ENCODE measurements at regions not wholly inside any gene's neighbourhood (a gene's known extent, or its start where the extent isn't known, plus 50 kb on each side); places are given as distances from the start of the nearest gene placed in this dataset.
"Not testable (repeated sequence)": the region's sequence is repeated elsewhere in the genome, so short reads cannot be mapped to it uniquely, and the experiment has no call there.

GRCh38 chr20:29079769-29080690 lies 2177.4 kb upstream of the DEFB115 start:
- no peak overlapping the region for H3K27ac Mint-ChIP-seq (ENCODE audit: low read depth, unreplicated experiment)
- H3K36me3 Mint-ChIP-seq (ENCODE audit: insufficient read depth, unreplicated experiment): no peaks in the 10 kb centered on the region
- H3K27me3 Mint-ChIP-seq (ENCODE audit: insufficient read depth, unreplicated experiment): no peaks in the 10 kb centered on the region
- ChIA-PET CTCF (no interaction called here), POLR2A (no interaction called here)
- no peaks in the 10 kb centered on the region for H3K4me1 Mint-ChIP-seq (ENCODE audit: insufficient read depth, unreplicated experiment)
- no peak overlapping the region for H3K4me3 Mint-ChIP-seq (ENCODE audit: unreplicated experiment)
- no peak for DNase-seq (ENCODE audit: unreplicated experiment)
- no TSS peak for BruUV-seq (replicated peaks)
- peaks cover 37% of the 10 kb centered on the region for H3K9me3 Mint-ChIP-seq (ENCODE audit: unreplicated experiment)
- intact Hi-C loops (cut with micrococcal nuclease): no loop called here
- no peak for TF ChIP-seq CTCF (IDR thresholded peaks at IDR 0.05; ENCODE audit: unreplicated experiment)

GRCh38 chr20:29081712-29082111 lies 2175.8 kb upstream of the DEFB115 start:
- H3K27me3 Mint-ChIP-seq (ENCODE audit: insufficient read depth, unreplicated experiment); intact Hi-C loops (cut with micrococcal nuclease); H3K27ac Mint-ChIP-seq (ENCODE audit: low read depth, unreplicated experiment); H3K4me1 Mint-ChIP-seq (ENCODE audit: insufficient read depth, unreplicated experiment); CTCF ChIA-PET; POLR2A ChIA-PET; H3K36me3 Mint-ChIP-seq (ENCODE audit: insufficient read depth, unreplicated experiment); DNase-seq (ENCODE audit: unreplicated experiment); BruUV-seq (replicated peaks); H3K4me3 Mint-ChIP-seq (ENCODE audit: unreplicated experiment): not testable (repeated sequence)
- peaks cover 31% of the 10 kb centered on the region for H3K9me3 Mint-ChIP-seq (ENCODE audit: unreplicated experiment)

GRCh38 chr20:29085625-29086024 lies 2171.8 kb upstream of the DEFB115 start:
- no peak for DNase-seq (ENCODE audit: unreplicated experiment)
- ChIA-PET POLR2A (no interaction called here), CTCF (no interaction called here)
- TF ChIP-seq CTCF (IDR thresholded peaks at IDR 0.05; ENCODE audit: unreplicated experiment): no peak
- Mint-ChIP-seq H3K4me1 (ENCODE audit: insufficient read depth, unreplicated experiment) (no peaks in the 10 kb centered on the region), H3K4me3 (ENCODE audit: unreplicated experiment) (no peak overlapping the region), H3K9me3 (ENCODE audit: unreplicated experiment) (peaks cover 23% of the 10 kb centered on the region), H3K27me3 (ENCODE audit: insufficient read depth, unreplicated experiment) (no peaks in the 10 kb centered on the region), H3K27ac (ENCODE audit: low read depth, unreplicated experiment) (no peak overlapping the region), H3K36me3 (ENCODE audit: insufficient read depth, unreplicated experiment) (no peaks in the 10 kb centered on the region)
- BruUV-seq (replicated peaks): no TSS peak
- intact Hi-C loops (cut with micrococcal nuclease): no loop called here

GRCh38 chr20:29086145-29086718 lies 2171.2 kb upstream of the DEFB115 start:
- DNase-seq (ENCODE audit: unreplicated experiment); H3K27me3 Mint-ChIP-seq (ENCODE audit: insufficient read depth, unreplicated experiment); CTCF ChIA-PET; intact Hi-C loops (cut with micrococcal nuclease); POLR2A ChIA-PET; H3K36me3 Mint-ChIP-seq (ENCODE audit: insufficient read depth, unreplicated experiment); H3K27ac Mint-ChIP-seq (ENCODE audit: low read depth, unreplicated experiment); H3K4me3 Mint-ChIP-seq (ENCODE audit: unreplicated experiment); H3K4me1 Mint-ChIP-seq (ENCODE audit: insufficient read depth, unreplicated experiment); BruUV-seq (replicated peaks): not testable (repeated sequence)
- H3K9me3 Mint-ChIP-seq (ENCODE audit: unreplicated experiment): peaks cover 23% of the 10 kb centered on the region

- intact Hi-C loops (cut with micrococcal nuclease): no loop called here
- no peak overlapping the region for H3K4me3 Mint-ChIP-seq (ENCODE audit: unreplicated experiment)
- H3K27me3 Mint-ChIP-seq (ENCODE audit: insufficient read depth, unreplicated experiment): no peaks in the 10 kb centered on the region
- H3K4me1 Mint-ChIP-seq (ENCODE audit: insufficient read depth, unreplicated experiment): no peaks in the 10 kb centered on the region
- no peak overlapping the region for H3K27ac Mint-ChIP-seq (ENCODE audit: low read depth, unreplicated experiment)
- ChIA-PET POLR2A (no interaction called here), CTCF (no interaction called here)
- TF ChIP-seq CTCF (IDR thresholded peaks at IDR 0.05; ENCODE audit: unreplicated experiment): no peak
- BruUV-seq (replicated peaks): no TSS peak
- peaks cover 23% of the 10 kb centered on the region for H3K9me3 Mint-ChIP-seq (ENCODE audit: unreplicated experiment)
- H3K36me3 Mint-ChIP-seq (ENCODE audit: insufficient read depth, unreplicated experiment): no peaks in the 10 kb centered on the region
- DNase-seq (ENCODE audit: unreplicated experiment): no peak
Observed at GRCh38 chr20:29086938-29087337, 2170.5 kb upstream of the DEFB115 start.

GRCh38 chr20:29087887-29088286 lies 2169.6 kb upstream of the DEFB115 start:
- H3K4me1 Mint-ChIP-seq (ENCODE audit: insufficient read depth, unreplicated experiment); CTCF ChIA-PET; intact Hi-C loops (cut with micrococcal nuclease); H3K36me3 Mint-ChIP-seq (ENCODE audit: insufficient read depth, unreplicated experiment); DNase-seq (ENCODE audit: unreplicated experiment); BruUV-seq (replicated peaks); POLR2A ChIA-PET; H3K27me3 Mint-ChIP-seq (ENCODE audit: insufficient read depth, unreplicated experiment); H3K4me3 Mint-ChIP-seq (ENCODE audit: unreplicated experiment); H3K27ac Mint-ChIP-seq (ENCODE audit: low read depth, unreplicated experiment): not testable (repeated sequence)
- peaks cover 23% of the 10 kb centered on the region for H3K9me3 Mint-ChIP-seq (ENCODE audit: unreplicated experiment)

GRCh38 chr20:29088472-29088871 lies 2169.0 kb upstream of the DEFB115 start:
- intact Hi-C loops (cut with micrococcal nuclease); H3K4me1 Mint-ChIP-seq (ENCODE audit: insufficient read depth, unreplicated experiment); BruUV-seq (replicated peaks); H3K27me3 Mint-ChIP-seq (ENCODE audit: insufficient read depth, unreplicated experiment); DNase-seq (ENCODE audit: unreplicated experiment); CTCF ChIA-PET; H3K4me3 Mint-ChIP-seq (ENCODE audit: unreplicated experiment); H3K36me3 Mint-ChIP-seq (ENCODE audit: insufficient read depth, unreplicated experiment); H3K27ac Mint-ChIP-seq (ENCODE audit: low read depth, unreplicated experiment): not testable (repeated sequence)
- H3K9me3 Mint-ChIP-seq (ENCODE audit: unreplicated experiment): peaks cover 23% of the 10 kb centered on the region
- POLR2A ChIA-PET: interaction anchor here (0.6 kb wide), 1 partner anchor 383 kb away, joined by 3 read pairs; no protein-coding TSS in a partner anchor

All from MCF 10A (cell line).